WTC11 (cell line): ENCODE measurements at regions not wholly inside any gene's neighbourhood (a gene's known extent, or its start where the extent isn't known, plus 50 kb on each side); places are given as distances from the start of the nearest gene placed in this dataset.

Experiments
- ATAC-seq: fragments of 200-7000 bp; cut with Tn5 transposase; 2 replicates; pipeline ENCODE4 v1.10.0; 2021; ENCODE audit warnings: mild to moderate bottlenecking, moderate library complexity
- CTCF ChIA-PET: fragments of 300-600 bp; sonication (Branson Sonifier 250); formaldehyde crosslinking; loops from one replicate; lab custom pipeline; 2021; ENCODE audit warnings: antibody characterized with exemption; lab: Charles Lee
- POLR2A ChIA-PET: fragments of 350-600 bp; sonication (Branson Sonifier 250); formaldehyde crosslinking; loops from one replicate; lab custom pipeline; 2021; ENCODE audit warnings: antibody characterized with exemption; lab: Charles Lee
- DNase-seq: peaks from one replicate; pipeline ENCODE4 v3.0.0; 2021; ENCODE audit warnings: low spot score
- H3K27ac Mint-ChIP-seq: 2 replicates; pipeline ENCODE4 v1.8.0; 2021; ENCODE audit warnings: mixed read lengths
- H3K27me3 Mint-ChIP-seq: 2 replicates; pipeline ENCODE4 v1.8.0; 2021; ENCODE audit warnings: low read depth, mild to moderate bottlenecking, moderate library complexity, mixed read lengths
- H3K36me3 Mint-ChIP-seq: 2 replicates; pipeline ENCODE4 v1.8.0; 2021; ENCODE audit warnings: mixed read lengths
- H3K4me1 Mint-ChIP-seq: 2 replicates; pipeline ENCODE4 v1.8.0; 2022; ENCODE audit warnings: mixed read lengths
- H3K4me3 Mint-ChIP-seq: 2 replicates; pipeline ENCODE4 v1.8.0; 2021; ENCODE audit warnings: mild to moderate bottlenecking, moderate library complexity, mixed read lengths
- H3K9me3 Mint-ChIP-seq: 2 replicates; pipeline ENCODE4 v1.8.0; 2021; ENCODE audit warnings: mixed read lengths
- AR ChIP-seq: fragments of 250-450 bp; sonication (Bioruptor Pico); IDR thresholded peaks from 2 replicates; pipeline ENCODE4 v1.9.0; 2021; ENCODE audit warnings: mild to moderate bottlenecking
- EMX1 ChIP-seq: fragments of 250-450 bp; sonication (Bioruptor Pico); IDR thresholded peaks from 2 replicates; pipeline ENCODE4 v1.8.0; 2021; ENCODE audit warnings: mild to moderate bottlenecking
- HMGA2 ChIP-seq: fragments of 250-450 bp; sonication (Bioruptor Pico); IDR thresholded peaks from 2 replicates; pipeline ENCODE4 v1.4.0; 2021; ENCODE audit warnings: mild to moderate bottlenecking, moderate library complexity
- HMGXB4 ChIP-seq: sonication (generic); formaldehyde crosslinking; IDR thresholded peaks from 2 replicates; pipeline ENCODE4 v1.8.1; 2023; ENCODE audit warnings: mild to moderate bottlenecking, moderate library complexity, missing genetic modification reagents
- IRF1 ChIP-seq: sonication (generic); formaldehyde crosslinking; IDR thresholded peaks from 2 replicates; pipeline ENCODE4 v1.8.0; 2023; ENCODE audit warnings: missing genetic modification reagents
- MAX ChIP-seq: sonication (generic); formaldehyde crosslinking; IDR thresholded peaks from 2 replicates; pipeline ENCODE4 v1.8.0; 2022; ENCODE audit warnings: mild to moderate bottlenecking, missing genetic modification reagents
- NFATC4 ChIP-seq: fragments of 250-450 bp; sonication (Bioruptor Pico); IDR thresholded peaks from 2 replicates; pipeline ENCODE4 v1.9.0; 2021; ENCODE audit warnings: mild to moderate bottlenecking
- NR2C2 ChIP-seq: sonication (generic); formaldehyde crosslinking; IDR thresholded peaks from 2 replicates; pipeline ENCODE4 v1.8.0; 2022; ENCODE audit warnings: mild to moderate bottlenecking, missing genetic modification reagents
- OVOL2 ChIP-seq: fragments of 250-450 bp; sonication (Bioruptor Pico); IDR thresholded peaks from 2 replicates; pipeline ENCODE4 v1.9.0; 2021; ENCODE audit warnings: mild to moderate bottlenecking, borderline replicate concordance
- PRDM15 ChIP-seq: sonication (generic); formaldehyde crosslinking; IDR thresholded peaks from 2 replicates; pipeline ENCODE4 v1.8.0; 2022; ENCODE audit warnings: missing genetic modification reagents
- RORB ChIP-seq: fragments of 250-450 bp; sonication (Bioruptor Pico); IDR thresholded peaks from 2 replicates; pipeline ENCODE4 v1.9.0; 2021; ENCODE audit warnings: mild to moderate bottlenecking
- SMAD3 ChIP-seq: sonication (generic); formaldehyde crosslinking; IDR thresholded peaks from 2 replicates; pipeline ENCODE4 v1.8.0; 2022; ENCODE audit warnings: missing genetic modification reagents, mild to moderate bottlenecking, borderline replicate concordance
- SMAD4 ChIP-seq: sonication (generic); formaldehyde crosslinking; IDR thresholded peaks from 2 replicates; pipeline ENCODE4 v1.8.0; 2022; ENCODE audit warnings: mild to moderate bottlenecking, missing genetic modification reagents
- ZBTB43 ChIP-seq: sonication (generic); formaldehyde crosslinking; IDR thresholded peaks from 2 replicates; pipeline ENCODE4 v1.8.1; 2023; ENCODE audit warnings: mild to moderate bottlenecking, missing genetic modification reagents
- ZNF121 ChIP-seq: sonication (generic); formaldehyde crosslinking; IDR thresholded peaks from 2 replicates; pipeline ENCODE4 v1.8.0; 2023; ENCODE audit warnings: missing genetic modification reagents
- ZNF396 ChIP-seq: fragments of 250-450 bp; sonication (Bioruptor Pico); IDR thresholded peaks from 2 replicates; pipeline ENCODE4 v1.8.0; 2021; ENCODE audit warnings: mild to moderate bottlenecking, moderate library complexity, borderline replicate concordance
- ZNF416 ChIP-seq: fragments of 250-450 bp; sonication (Bioruptor Pico); IDR thresholded peaks from 2 replicates; pipeline ENCODE4 v1.9.0; 2021; ENCODE audit warnings: mild to moderate bottlenecking, inconsistent platforms
- ZNF425 ChIP-seq: fragments of 250-450 bp; sonication (Bioruptor Pico); conservative IDR thresholded peaks from 2 replicates; pipeline ENCODE4 v1.9.0; 2021; ENCODE audit warnings: mild to moderate bottlenecking

GRCh38 chr2:122174061-122174460 lies 418.6 kb downstream of the TSN start:
- Mint-ChIP-seq H3K9me3 (peaks cover 8% of the 10 kb centered on the region), H3K4me3 (no peak overlapping the region), H3K36me3 (no peaks in the 10 kb centered on the region), H3K27me3 (no peaks in the 10 kb centered on the region), H3K27ac (no peak overlapping the region), H3K4me1 (no peaks in the 10 kb centered on the region)
- ATAC-seq: no peak
- ChIA-PET POLR2A (no interaction called here), CTCF (interaction anchor here (1.2 to 1.7 kb wide), 2 partner anchors 17 to 363 kb away, joined by 4 to 8 read pairs; no protein-coding TSS in a partner anchor)
- DNase-seq: no peak
- TF ChIP-seq AR (CRISPR knock-in tag): no peak
- no peak for TF ChIP-seq EMX1 (CRISPR knock-in tag)
- TF ChIP-seq RORB (CRISPR knock-in tag): no peak

- peaks cover 2% of the 10 kb centered on the region; the same call in 1 of the 2 replicates for H3K27me3 Mint-ChIP-seq
- H3K36me3 Mint-ChIP-seq: peaks cover 7% of the 10 kb centered on the region
- H3K4me1 Mint-ChIP-seq: no peaks in the 10 kb centered on the region
- H3K9me3 Mint-ChIP-seq: peaks cover 32% of the 10 kb centered on the region
- no peak overlapping the region for H3K27ac Mint-ChIP-seq
- no peak overlapping the region for H3K4me3 Mint-ChIP-seq
- ChIA-PET POLR2A (no interaction called here), CTCF (no interaction called here)
- TF ChIP-seq NR2C2 (CRISPR knock-in tag) (no peak), ZNF396 (CRISPR knock-in tag) (no peak), SMAD3 (CRISPR knock-in tag) (no peak), HMGXB4 (no peak), ZNF425 (no peak), ZNF121 (no peak), IRF1 (CRISPR knock-in tag) (no peak)
- DNase-seq: no peak
- ATAC-seq: no peak
Measured at GRCh38 chr2:122179492-122180165, 424.2 kb downstream of the TSN start.

GRCh38 chr2:122180972-122181371 lies 425.5 kb downstream of the TSN start:
- H3K27me3 Mint-ChIP-seq: peaks cover 2% of the 10 kb centered on the region; the same call in 1 of the 2 replicates
- ChIA-PET POLR2A (no interaction called here), CTCF (interaction anchor here (0.8 kb wide), 1 partner anchor 370 kb away, joined by 3 read pairs; no protein-coding TSS in a partner anchor)
- ATAC-seq (no peak), DNase-seq (no peak)
- TF ChIP-seq PRDM15 (CRISPR knock-in tag): no peak
- TF ChIP-seq HMGA2 (CRISPR knock-in tag): no peak
- TF ChIP-seq NFATC4 (CRISPR knock-in tag): no peak
- no peak for TF ChIP-seq ZBTB43 (CRISPR knock-in tag)
- no peak for TF ChIP-seq OVOL2 (CRISPR knock-in tag)
- no peak for TF ChIP-seq ZNF416 (CRISPR knock-in tag)
- no peak for TF ChIP-seq SMAD4 (CRISPR knock-in tag)
- no peak for TF ChIP-seq MAX
- H3K36me3 Mint-ChIP-seq: peaks cover 7% of the 10 kb centered on the region
- no peaks in the 10 kb centered on the region for H3K4me1 Mint-ChIP-seq
- H3K9me3 Mint-ChIP-seq: peaks cover 37% of the 10 kb centered on the region
- no peak overlapping the region for H3K27ac Mint-ChIP-seq
- no peak overlapping the region for H3K4me3 Mint-ChIP-seq
